HepG2 (cell line): ENCODE measurements at regions not wholly inside any gene's neighbourhood (a gene's known extent, or its start where the extent isn't known, plus 50 kb on each side); places are given as distances from the start of the nearest gene placed in this dataset.

Source experiments
- ATAC-seq: fragments of 200-7000 bp; cut with Tn5 transposase; 3 replicates; pipeline ENCODE4 v1.9.1; 2020; ENCODE audit warnings: mild to moderate bottlenecking, moderate library complexity
- BruUV-seq: library from RNA; stranded (reverse); fragments of 400-500 nt; replicated peaks from 2 replicates; lab custom pipeline; 2021; lab: Mats Ljungman, UMichigan
- CTCF ChIA-PET: fragments of 300-600 bp; formaldehyde crosslinking; extraction: SDS; loops from one replicate; lab custom pipeline; 2021; ENCODE audit warnings: low total read pairs, inconsistent platforms, low intra/inter-chr PET ratio; lab: Yijun Ruan, JAX
- POLR2A ChIA-PET: fragments of 350-600 bp; sonication (Branson Sonifier 250); formaldehyde crosslinking; loops from one replicate; lab custom pipeline; 2020; ENCODE audit warnings: antibody characterized with exemption, inconsistent platforms; lab: Yijun Ruan, JAX
- DNase-seq: peaks from one replicate; pipeline ENCODE4 v3.0.0-alpha.2; 2015; ENCODE audit warnings: low spot score
- FAIRE-seq: peaks from 3 replicates; lab custom pipeline; 2011; peaks lifted over from hg19 to GRCh38; lab: Jason Lieb, UNC
- H2AFZ ChIP-seq: one replicate; pipeline ENCODE4 v1.6.1; 2011; ENCODE audit warnings: low read length, inconsistent platforms
- H3K27ac ChIP-seq: fragments of 300-600 bp; 3 replicates; pipeline ENCODE4 v1.8.0; 2011; ENCODE audit warnings: mixed run types, mild to moderate bottlenecking, mixed read lengths, low read length, inconsistent platforms; ENCODE audit not compliant: insufficient read depth; ENCODE audit errors: extremely low read length
- H3K27me3 ChIP-seq, 2 experiments: fragments of 200-600 bp in 1 of 2; 2 replicates in 1 of 2; 3 replicates in 1 of 2; pipeline versions ENCODE4 v1.6.0 to v1.8.0; 2011; ENCODE audit warnings: low read length in 2 of 2, mild to moderate bottlenecking in 2 of 2, moderate library complexity in 2 of 2, inconsistent platforms in 1 of 2; ENCODE audit not compliant: insufficient read depth in 2 of 2, control insufficient read depth in 1 of 2
- H3K36me3 ChIP-seq, 2 experiments: fragments of 200-600 bp in 1 of 2; replicated peaks in 1 of 2; 2 replicates in 1 of 2; 3 replicates in 1 of 2; pipeline versions ENCODE4 v1.5.1 to v1.8.0; 2011; ENCODE audit warnings: low read length in 2 of 2, inconsistent platforms in 1 of 2; ENCODE audit not compliant: insufficient read depth in 2 of 2, control insufficient read depth in 1 of 2
- H3K4me1 ChIP-seq: 2 replicates; pipeline ENCODE4 v1.5.1; 2012; ENCODE audit warnings: low read length, inconsistent platforms; ENCODE audit not compliant: insufficient read depth
- H3K4me2 ChIP-seq: 2 replicates; pipeline ENCODE4 v1.6.0; 2011; ENCODE audit warnings: low read depth, low read length, inconsistent platforms
- H3K4me3 ChIP-seq, 3 experiments: fragments of 200-600 bp in 1 of 3; sonication (generic), shearing (Covaris generic) in 1 of 3; replicated peaks in 1 of 3; 2 replicates each; pipeline ENCODE4 v1.5.1; 2011 to 2016; ENCODE audit warnings: low read length in 3 of 3, inconsistent platforms in 2 of 3, low read depth in 2 of 3, mild to moderate bottlenecking in 2 of 3, control low read depth in 1 of 3, mixed read lengths in 1 of 3; ENCODE audit not compliant: insufficient read depth in 1 of 3
- H3K79me2 ChIP-seq: one replicate; pipeline ENCODE4 v1.6.1; 2011; ENCODE audit warnings: low read length, inconsistent platforms; ENCODE audit not compliant: insufficient read depth
- H3K9ac ChIP-seq: 2 replicates; pipeline ENCODE4 v1.6.0; 2011; ENCODE audit warnings: mild to moderate bottlenecking, low read depth, low read length, inconsistent platforms; ENCODE audit not compliant: insufficient read depth
- H3K9me3 ChIP-seq: 2 replicates; pipeline ENCODE4 v1.5.1; 2012; ENCODE audit warnings: mild to moderate bottlenecking, low read length
- H4K20me1 ChIP-seq: 2 replicates; pipeline ENCODE4 v1.6.0; 2011; ENCODE audit warnings: inconsistent platforms, mild to moderate bottlenecking, low read length, moderate library complexity; ENCODE audit not compliant: insufficient read depth
- SOX5 ChIP-seq: IDR thresholded peaks from 2 replicates; pipeline ENCODE4 v1.6.1; 2016; ENCODE audit warnings: borderline replicate concordance
- ZNF615 ChIP-seq: sonication (generic); formaldehyde crosslinking; IDR thresholded peaks from 2 replicates; pipeline ENCODE4 v1.5.0; 2020; ENCODE audit warnings: mild to moderate bottlenecking, missing genetic modification reagents, borderline replicate concordance
- in situ Hi-C: cut with HindIII; loops from 2 replicates; pipeline ENCODE4 v1.10.0; 2017; ENCODE audit warnings: low pct_unique_long_range_greater_than_20kb; ENCODE audit not compliant: extremely low pct_ligation_motif_present
- intact Hi-C: fragments of 100-400 bp; cut with micrococcal nuclease; formaldehyde crosslinking; loops from one replicate; pipeline ENCODE4 v1.10.0; 2022; ENCODE audit not compliant: unreplicated experiment
- TF ChIP-seq, protein P1 (sequence below): sonication (generic); formaldehyde crosslinking; IDR thresholded peaks from 2 replicates; pipeline ENCODE4 v1.4.0; 2020; ENCODE audit warnings: missing genetic modification reagents

DNA sequence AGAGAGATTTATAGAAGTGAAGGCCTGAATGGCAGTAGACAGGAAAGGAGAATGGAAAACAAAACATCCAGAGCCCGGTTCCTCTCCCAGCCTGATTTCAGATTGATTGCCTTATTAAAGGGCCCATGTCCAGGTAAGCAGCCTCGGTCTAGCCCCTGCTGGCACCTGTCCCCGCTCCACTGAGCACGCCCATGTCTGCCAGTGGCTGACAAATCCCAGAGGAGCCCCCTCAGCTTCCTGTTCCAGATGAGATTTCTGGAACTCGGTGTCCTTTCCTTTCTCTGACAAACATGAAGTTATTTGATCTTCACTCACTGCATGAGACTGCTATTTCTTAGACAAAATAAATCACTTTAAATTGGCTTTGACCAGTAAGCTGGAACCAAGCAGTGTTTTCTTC is 187.0 kb upstream of the ADCY2 start (continued):
- TF ChIP-seq, protein P1, sequence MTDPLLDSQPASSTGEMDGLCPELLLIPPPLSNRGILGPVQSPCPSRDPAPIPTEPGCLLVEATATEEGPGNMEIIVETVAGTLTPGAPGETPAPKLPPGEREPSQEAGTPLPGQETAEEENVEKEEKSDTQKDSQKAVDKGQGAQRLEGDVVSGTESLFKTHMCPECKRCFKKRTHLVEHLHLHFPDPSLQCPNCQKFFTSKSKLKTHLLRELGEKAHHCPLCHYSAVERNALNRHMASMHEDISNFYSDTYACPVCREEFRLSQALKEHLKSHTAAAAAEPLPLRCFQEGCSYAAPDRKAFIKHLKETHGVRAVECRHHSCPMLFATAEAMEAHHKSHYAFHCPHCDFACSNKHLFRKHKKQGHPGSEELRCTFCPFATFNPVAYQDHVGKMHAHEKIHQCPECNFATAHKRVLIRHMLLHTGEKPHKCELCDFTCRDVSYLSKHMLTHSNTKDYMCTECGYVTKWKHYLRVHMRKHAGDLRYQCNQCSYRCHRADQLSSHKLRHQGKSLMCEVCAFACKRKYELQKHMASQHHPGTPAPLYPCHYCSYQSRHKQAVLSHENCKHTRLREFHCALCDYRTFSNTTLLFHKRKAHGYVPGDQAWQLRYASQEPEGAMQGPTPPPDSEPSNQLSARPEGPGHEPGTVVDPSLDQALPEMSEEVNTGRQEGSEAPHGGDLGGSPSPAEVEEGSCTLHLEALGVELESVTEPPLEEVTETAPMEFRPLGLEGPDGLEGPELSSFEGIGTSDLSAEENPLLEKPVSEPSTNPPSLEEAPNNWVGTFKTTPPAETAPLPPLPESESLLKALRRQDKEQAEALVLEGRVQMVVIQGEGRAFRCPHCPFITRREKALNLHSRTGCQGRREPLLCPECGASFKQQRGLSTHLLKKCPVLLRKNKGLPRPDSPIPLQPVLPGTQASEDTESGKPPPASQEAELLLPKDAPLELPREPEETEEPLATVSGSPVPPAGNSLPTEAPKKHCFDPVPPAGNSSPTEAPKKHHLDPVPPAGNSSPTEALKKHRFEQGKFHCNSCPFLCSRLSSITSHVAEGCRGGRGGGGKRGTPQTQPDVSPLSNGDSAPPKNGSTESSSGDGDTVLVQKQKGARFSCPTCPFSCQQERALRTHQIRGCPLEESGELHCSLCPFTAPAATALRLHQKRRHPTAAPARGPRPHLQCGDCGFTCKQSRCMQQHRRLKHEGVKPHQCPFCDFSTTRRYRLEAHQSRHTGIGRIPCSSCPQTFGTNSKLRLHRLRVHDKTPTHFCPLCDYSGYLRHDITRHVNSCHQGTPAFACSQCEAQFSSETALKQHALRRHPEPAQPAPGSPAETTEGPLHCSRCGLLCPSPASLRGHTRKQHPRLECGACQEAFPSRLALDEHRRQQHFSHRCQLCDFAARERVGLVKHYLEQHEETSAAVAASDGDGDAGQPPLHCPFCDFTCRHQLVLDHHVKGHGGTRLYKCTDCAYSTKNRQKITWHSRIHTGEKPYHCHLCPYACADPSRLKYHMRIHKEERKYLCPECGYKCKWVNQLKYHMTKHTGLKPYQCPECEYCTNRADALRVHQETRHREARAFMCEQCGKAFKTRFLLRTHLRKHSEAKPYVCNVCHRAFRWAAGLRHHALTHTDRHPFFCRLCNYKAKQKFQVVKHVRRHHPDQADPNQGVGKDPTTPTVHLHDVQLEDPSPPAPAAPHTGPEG (CRISPR knock-in tag) = no peak

DNA sequence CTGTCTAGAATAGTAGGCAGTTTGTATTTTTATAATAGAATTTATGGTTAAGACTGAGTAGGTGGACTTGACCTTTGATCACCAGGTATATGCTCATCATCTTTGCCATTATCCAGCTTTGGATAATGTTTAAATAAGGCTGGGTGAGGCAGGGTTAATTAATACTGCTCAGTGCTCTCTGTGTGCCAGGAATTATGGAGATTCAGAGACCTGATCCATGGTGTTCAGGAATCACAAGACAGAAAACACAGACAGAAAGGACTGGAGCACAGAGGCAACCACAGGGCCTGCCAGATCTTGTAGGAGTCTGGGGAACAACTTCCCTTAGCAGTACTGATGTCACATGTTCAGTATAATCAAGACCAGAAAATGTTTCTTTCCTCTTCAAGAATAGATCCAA is 186.3 kb upstream of the ADCY2 start:
- no peaks in the 10 kb centered on the region for H3K9me3 ChIP-seq
- ChIA-PET POLR2A (no interaction called here), CTCF (no interaction called here)
- DNase-seq (no peak), ATAC-seq (no peak), FAIRE-seq (no peak)
- H3K9ac ChIP-seq = no peak overlapping the region
- H3K36me3 ChIP-seq = no peaks in the 10 kb centered on the region
- H2AFZ ChIP-seq = no peak overlapping the region
- BruUV-seq = no TSS peak
- H3K4me3 ChIP-seq = no peak overlapping the region
- H3K79me2 ChIP-seq = no peaks in the 10 kb centered on the region
- in situ Hi-C loops (no loop called here), intact Hi-C loops (no loop called here)
- H3K4me1 ChIP-seq = no peaks in the 10 kb centered on the region
- H4K20me1 ChIP-seq = no peaks in the 10 kb centered on the region
- no peak overlapping the region for H3K4me2 ChIP-seq
- H3K27ac ChIP-seq = no peak overlapping the region
- no peak for TF ChIP-seq ZNF615 (CRISPR knock-in tag)
- no peak for TF ChIP-seq SOX5 (CRISPR knock-in tag)
- TF ChIP-seq, all 625 proteins: peak for 0
- H3K27me3 ChIP-seq = no peaks in the 10 kb centered on the region
